ENCODE measurements at regions not wholly inside any gene's neighbourhood (a gene's known extent, or its start where the extent isn't known, plus 50 kb on each side); places are given as distances from the start of the nearest gene placed in this dataset.

DNA sequence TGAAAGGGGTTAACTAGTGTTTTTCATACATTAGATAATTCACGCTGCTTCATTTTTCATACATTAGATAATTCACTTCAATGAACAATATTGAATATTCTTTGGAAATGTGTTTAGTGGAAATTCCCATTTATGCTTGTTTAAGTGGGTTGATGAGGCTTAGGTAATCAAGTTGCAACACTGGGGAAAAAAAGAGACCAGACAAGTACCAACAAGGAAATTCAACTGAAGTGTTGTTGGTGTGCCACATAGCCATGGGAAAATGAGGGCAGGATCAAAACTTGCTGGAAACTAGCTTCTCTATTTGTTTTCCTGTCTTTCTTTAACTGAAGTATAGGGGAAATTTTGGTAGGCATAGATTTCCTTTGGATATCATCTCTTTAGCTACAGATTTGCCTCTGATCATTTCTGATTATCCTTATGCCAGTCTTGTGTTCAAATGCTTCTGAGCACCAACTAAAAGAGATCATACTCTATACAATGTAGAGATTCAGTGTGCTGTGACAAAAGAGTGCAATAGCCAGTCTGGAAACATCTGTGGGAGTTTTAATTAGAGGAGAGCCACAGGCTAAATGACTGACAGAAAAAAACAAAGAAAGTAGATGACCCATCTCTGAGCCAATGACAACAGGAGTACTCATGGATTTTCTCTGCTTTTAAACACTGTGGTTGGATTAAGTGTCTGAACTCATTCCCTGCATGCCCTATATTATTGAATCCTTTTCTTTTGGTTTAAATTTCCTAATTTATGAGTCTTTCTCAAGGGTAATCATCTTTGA, 67.6 kb upstream of the CTSC start:
- DNase-seq (ENCODE audit: low read depth in 2 of 2): no peak

DNA sequence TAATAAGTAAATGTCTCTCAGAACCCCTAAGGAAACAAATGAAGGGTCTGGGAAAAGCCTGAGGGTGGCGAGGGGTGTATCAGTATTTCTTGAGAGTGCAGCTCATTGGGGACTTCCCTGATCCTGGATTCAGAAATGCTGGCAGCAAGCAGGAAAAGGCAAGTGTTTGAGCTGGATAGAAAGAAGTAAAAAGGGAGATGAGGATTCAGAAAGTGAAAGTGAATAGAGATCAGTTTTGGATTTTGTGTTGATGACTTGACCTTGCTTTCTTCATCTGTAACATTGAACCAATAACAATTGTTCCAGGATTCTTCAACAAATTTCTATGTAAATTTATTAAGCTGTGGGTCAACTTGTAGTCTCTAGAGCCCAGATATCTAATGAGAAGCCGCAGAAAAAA, 66.9 kb upstream of the CTSC start:
- DNase-seq (ENCODE audit: low read depth in 2 of 2): no peak

DNA sequence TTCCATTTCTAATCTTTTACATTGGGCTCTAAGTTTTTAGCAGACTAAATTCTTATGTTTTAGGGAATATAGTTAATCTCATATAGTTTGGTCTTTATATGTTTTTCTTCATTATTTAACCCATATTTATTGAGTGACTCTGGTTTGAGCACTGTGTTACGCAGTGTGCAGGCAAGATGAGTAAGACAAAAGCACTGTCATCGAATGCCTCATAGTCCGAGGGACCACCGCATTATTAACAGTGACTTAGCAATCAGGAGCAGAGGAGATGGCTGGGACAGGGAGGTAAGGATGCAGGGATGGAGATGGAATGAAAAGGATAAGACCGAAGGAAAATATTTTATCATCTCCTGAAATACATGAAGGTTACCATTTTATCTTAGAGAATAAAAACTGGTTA, 65.2 kb upstream of the CTSC start:
- DNase-seq (ENCODE audit: low read depth in 2 of 2): no peak

DNA sequence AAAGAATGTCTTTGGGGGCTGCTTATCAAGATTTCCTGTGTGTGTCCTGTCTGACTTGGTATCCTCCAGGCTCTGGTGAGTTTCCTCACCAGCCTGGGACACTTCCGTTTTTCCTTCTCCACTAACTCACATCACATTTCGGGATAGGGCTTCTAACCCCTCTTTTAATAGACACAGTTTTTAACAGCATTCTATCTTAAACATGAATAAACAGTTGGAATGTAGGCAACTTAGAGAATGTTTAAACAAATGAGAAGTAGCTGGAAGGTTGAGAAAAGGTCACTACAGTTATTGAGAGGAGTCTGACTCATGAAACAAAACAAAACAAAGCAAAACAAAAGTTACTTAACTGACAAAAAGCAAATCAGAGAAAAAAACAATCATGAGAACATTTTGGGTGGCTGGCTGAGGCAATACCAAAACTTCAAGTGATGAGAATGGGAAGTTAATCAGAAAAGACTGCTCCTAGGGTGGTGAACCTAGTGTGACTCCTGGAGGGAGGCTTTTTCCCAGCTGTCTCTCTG, 64.7 kb upstream of the CTSC start:
- DNase-seq (ENCODE audit: low read depth in 2 of 2): no peak

DNA sequence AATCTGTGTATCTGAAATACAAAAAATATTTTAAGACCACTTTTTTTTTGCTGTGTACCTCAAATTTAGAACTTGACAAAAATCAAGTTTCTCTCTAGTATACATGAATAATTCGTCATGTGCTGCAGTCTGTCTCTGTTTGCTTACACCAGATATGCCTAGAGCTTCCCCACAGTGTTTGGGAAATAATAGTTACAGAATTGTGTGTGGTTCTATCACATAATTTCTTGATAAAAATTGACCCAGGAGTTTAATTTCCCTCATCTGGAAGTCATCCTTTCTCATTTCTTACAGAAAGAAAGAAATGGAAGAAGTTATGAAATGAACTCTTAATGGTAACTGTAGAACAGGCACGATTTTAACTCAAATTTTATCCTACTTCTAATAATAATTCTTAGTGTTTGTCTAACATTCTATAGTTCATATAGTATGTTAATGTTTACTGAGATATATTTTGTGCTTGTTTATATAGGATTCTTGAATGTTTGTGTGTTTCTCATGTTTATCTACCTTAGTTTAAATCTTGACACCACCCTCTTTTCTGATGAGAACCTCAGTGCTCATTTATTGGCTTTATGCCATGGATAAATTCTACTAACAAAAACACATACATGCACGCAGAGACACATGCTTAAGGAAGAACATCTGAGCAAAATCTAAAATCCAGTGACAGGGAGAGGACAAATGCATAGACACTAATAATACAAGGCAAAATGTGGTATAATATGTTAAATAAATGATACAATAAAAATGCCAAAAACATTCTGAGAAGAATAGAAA, 61.4 kb upstream of the CTSC start:
- DNase-seq (ENCODE audit: low read depth in 2 of 2): no peak

DNA sequence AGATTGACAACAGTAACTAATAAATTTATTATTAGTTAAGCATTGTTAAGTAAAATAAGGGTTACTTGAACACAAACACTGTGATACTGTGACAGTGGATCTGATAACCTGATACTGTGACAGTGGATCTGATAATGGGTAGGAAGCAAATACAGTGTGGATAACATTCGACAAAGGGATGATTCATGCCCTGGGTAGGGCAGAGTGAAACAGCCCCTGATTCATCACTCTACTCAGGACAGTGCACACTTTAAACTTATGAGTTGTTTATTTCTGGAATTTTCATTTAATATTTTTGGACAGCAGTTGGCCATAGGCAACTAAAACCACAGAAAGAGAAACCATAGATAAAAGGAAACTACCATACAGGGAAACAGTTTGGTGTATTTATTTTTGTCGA, 60.8 kb upstream of the CTSC start:
- DNase-seq (ENCODE audit: low read depth in 2 of 2): no peak

DNA sequence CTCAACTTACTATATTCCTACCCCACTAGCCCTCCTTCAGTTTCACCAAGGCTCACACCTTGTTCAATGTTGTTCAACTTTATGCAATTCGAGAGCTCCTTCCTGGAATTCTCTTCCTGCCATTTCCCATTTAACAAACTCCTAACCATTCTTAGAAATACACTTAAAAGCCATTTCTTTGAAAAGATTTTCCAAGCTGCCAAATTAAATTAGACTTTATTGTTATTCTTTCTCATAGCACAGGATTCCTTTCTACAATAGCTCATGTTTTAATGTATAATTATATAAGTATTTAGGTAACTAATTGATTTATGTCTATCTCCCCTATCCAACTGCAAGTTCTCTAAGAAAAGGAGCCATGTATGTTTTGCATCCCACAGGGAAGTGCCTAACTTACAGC, 52.7 kb upstream of the CTSC start:
- DNase-seq (ENCODE audit: low read depth in 2 of 2): no peak

DNA sequence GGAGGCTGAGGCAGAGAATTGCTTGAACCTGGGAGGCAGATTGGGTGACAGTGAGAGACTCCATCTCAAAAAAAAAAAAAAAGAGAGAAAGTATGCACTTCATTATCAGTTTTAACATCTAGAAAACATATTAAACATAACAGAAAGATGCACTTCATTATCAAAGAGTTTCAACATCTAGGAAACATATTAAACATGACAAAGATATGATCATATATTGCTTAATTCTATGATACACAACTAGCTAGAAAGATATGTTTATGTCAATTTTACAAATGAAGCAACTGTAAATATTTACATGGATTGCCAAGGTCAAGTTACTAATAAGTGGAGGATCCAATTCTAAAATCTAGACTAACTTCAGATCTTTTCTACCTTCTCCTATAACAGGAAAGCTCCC, 50.4 kb upstream of the CTSC start:
- no peak for DNase-seq (ENCODE audit: low read depth in 2 of 2)

Measured in stimulated activated CD8-positive, alpha-beta memory T cell treated with anti-CD3 and anti-CD28 coated beads, Interleukin-15, amount 100 ng/mL, for 4 hours (primary cell).